ENCODE measurements at regions not wholly inside any gene's neighbourhood (a gene's known extent, or its start where the extent isn't known, plus 50 kb on each side); places are given as distances from the start of the nearest gene placed in this dataset.

DNA sequence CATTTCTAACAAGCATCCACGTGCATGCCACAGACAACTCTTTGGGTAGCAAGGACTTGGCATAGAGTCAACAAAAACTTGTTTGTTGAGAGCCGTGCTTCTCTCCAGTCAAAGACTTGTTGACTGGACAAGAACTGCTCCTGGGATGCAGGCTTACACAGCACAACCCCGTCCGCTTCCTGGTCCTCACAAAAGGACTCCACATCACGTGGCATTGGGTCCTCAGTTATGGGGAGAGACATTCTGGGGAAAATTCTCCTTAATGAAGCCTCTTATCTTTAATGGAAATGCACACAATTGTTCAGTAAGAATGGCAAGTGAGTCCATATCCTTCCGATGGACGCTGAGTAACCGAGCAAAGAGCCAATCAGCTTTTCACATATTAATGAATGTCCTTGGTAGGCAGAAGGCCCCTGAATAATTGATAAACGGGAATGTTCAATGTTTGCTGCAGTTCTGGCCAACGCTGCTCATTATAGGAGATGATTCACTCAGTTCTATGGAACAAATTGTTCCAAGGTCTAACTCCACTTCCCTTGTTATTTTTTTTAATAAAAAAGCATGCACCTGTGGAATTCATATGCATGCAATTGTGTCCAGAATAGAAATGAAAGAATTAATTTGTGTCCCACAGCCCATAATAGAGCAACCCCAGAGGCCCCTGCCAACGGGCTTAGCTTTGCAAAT lies 97.0 kb upstream of the ZNF366 start:
- TF ChIP-seq RNF2 (IDR thresholded peaks at IDR 0.05; ENCODE audit: borderline replicate concordance, low read depth, low read length, missing control alignments, poor library complexity, severe bottlenecking) (no peak), CEBPB (IDR thresholded peaks at IDR 0.05; ENCODE audit: low read depth, low read length) (no peak), SRF (IDR thresholded peaks at IDR 0.05; ENCODE audit: low read depth, low read length) (no peak), POU5F1 (IDR thresholded peaks at IDR 0.05; ENCODE audit: low read depth, low read length) (no peak), FOSL1 (IDR thresholded peaks at IDR 0.05; ENCODE audit: insufficient read depth, low read depth, low read length) (no peak), EP300 (IDR thresholded peaks at IDR 0.05; ENCODE audit: borderline replicate concordance in 1 of 2, low read depth in 2 of 2, low read length in 2 of 2) (no peak), CREB1 (IDR thresholded peaks at IDR 0.05) (no peak)
- TF ChIP-seq, protein P1, sequence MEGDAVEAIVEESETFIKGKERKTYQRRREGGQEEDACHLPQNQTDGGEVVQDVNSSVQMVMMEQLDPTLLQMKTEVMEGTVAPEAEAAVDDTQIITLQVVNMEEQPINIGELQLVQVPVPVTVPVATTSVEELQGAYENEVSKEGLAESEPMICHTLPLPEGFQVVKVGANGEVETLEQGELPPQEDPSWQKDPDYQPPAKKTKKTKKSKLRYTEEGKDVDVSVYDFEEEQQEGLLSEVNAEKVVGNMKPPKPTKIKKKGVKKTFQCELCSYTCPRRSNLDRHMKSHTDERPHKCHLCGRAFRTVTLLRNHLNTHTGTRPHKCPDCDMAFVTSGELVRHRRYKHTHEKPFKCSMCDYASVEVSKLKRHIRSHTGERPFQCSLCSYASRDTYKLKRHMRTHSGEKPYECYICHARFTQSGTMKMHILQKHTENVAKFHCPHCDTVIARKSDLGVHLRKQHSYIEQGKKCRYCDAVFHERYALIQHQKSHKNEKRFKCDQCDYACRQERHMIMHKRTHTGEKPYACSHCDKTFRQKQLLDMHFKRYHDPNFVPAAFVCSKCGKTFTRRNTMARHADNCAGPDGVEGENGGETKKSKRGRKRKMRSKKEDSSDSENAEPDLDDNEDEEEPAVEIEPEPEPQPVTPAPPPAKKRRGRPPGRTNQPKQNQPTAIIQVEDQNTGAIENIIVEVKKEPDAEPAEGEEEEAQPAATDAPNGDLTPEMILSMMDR (IDR thresholded peaks at IDR 0.05; ENCODE audit: control extremely low read depth in 1 of 3, insufficient read depth in 1 of 3, low read depth in 1 of 3, low read length in 3 of 3) = no peak

Data from H1 (cell line).